Nephron (organoid): ENCODE measurements at regions not wholly inside any gene's neighbourhood (a gene's known extent, or its start where the extent isn't known, plus 50 kb on each side); places are given as distances from the start of the nearest gene placed in this dataset.
"Not testable (repeated sequence)": the region's sequence is repeated elsewhere in the genome, so short reads cannot be mapped to it uniquely, and the experiment has no call there.

Experiments
- H3K27ac Mint-ChIP-seq, 3 experiments: 2 replicates each; pipeline ENCODE4 v1.8.0; 2020; ENCODE audit warnings: mixed read lengths in 3 of 3, mild to moderate bottlenecking in 2 of 3, moderate library complexity in 1 of 3
- H3K27me3 Mint-ChIP-seq: 2 replicates; pipeline ENCODE4 v1.8.0; 2021; ENCODE audit warnings: low read depth, mild to moderate bottlenecking, moderate library complexity, mixed read lengths
- H3K36me3 Mint-ChIP-seq: 2 replicates; pipeline ENCODE4 v1.8.0; 2020; ENCODE audit warnings: low read depth, mixed read lengths
- H3K4me1 Mint-ChIP-seq: 2 replicates; pipeline ENCODE4 v1.8.0; 2020; ENCODE audit warnings: mixed read lengths
- H3K4me3 Mint-ChIP-seq, 3 experiments: 2 replicates each; pipeline ENCODE4 v1.8.0; 2020; ENCODE audit warnings: mild to moderate bottlenecking in 3 of 3, mixed read lengths in 3 of 3, moderate library complexity in 2 of 3
- H3K9me3 Mint-ChIP-seq: 2 replicates; pipeline ENCODE4 v1.8.0; 2020; ENCODE audit warnings: mixed read lengths
- TF ChIP-seq, protein P1 (sequence below), 3 experiments: fragments of 200-600 bp; sonication (generic); IDR thresholded peaks; one replicate each; pipeline ENCODE4 v1.5.0; 2021; ENCODE audit warnings: antibody characterized with exemption in 3 of 3; ENCODE audit not compliant: unreplicated experiment in 3 of 3

DNA sequence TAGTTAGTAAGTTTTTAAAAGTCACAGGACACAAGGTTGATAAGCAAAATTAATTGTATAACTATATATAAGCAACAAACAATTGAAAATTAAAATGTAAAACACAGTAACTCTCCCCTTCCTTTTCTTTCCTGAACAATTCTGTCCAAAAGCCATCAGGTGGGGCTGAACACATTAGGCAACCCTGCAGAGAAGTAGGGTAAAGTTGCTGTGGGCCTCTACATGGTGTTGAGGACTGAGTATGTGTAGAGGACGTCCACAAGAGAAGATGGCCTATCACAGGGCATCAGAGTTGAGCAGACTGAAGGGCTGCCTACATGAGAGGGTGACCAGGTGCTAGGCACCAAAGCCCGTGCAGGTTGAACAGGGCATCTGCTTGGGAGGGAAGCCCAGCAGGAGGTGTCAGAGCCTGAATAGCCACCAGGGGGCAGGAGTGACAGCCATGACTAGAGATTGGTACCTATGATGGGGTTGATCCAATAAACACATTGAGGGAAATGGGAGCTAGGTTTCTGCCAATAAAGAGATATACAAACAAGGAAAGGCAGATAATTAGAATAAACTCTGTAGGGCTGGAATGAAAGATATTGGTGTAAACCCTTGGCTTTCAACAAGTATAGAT lies 415.1 kb downstream of the NPIPA8 start:
- H3K27ac Mint-ChIP-seq = no peak overlapping the region
- TF ChIP-seq, protein P1, sequence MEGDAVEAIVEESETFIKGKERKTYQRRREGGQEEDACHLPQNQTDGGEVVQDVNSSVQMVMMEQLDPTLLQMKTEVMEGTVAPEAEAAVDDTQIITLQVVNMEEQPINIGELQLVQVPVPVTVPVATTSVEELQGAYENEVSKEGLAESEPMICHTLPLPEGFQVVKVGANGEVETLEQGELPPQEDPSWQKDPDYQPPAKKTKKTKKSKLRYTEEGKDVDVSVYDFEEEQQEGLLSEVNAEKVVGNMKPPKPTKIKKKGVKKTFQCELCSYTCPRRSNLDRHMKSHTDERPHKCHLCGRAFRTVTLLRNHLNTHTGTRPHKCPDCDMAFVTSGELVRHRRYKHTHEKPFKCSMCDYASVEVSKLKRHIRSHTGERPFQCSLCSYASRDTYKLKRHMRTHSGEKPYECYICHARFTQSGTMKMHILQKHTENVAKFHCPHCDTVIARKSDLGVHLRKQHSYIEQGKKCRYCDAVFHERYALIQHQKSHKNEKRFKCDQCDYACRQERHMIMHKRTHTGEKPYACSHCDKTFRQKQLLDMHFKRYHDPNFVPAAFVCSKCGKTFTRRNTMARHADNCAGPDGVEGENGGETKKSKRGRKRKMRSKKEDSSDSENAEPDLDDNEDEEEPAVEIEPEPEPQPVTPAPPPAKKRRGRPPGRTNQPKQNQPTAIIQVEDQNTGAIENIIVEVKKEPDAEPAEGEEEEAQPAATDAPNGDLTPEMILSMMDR (IDR thresholded peaks at IDR 0.05; ENCODE audit: unreplicated experiment in 3 of 3) = no peak
- H3K4me3 Mint-ChIP-seq = no peak overlapping the region
- peaks cover 5% of the 10 kb centered on the region for H3K4me1 Mint-ChIP-seq
- H3K36me3 Mint-ChIP-seq = peaks cover 3% of the 10 kb centered on the region
- peaks cover 43% of the 10 kb centered on the region for H3K9me3 Mint-ChIP-seq
- H3K27me3 Mint-ChIP-seq = no peaks in the 10 kb centered on the region

DNA sequence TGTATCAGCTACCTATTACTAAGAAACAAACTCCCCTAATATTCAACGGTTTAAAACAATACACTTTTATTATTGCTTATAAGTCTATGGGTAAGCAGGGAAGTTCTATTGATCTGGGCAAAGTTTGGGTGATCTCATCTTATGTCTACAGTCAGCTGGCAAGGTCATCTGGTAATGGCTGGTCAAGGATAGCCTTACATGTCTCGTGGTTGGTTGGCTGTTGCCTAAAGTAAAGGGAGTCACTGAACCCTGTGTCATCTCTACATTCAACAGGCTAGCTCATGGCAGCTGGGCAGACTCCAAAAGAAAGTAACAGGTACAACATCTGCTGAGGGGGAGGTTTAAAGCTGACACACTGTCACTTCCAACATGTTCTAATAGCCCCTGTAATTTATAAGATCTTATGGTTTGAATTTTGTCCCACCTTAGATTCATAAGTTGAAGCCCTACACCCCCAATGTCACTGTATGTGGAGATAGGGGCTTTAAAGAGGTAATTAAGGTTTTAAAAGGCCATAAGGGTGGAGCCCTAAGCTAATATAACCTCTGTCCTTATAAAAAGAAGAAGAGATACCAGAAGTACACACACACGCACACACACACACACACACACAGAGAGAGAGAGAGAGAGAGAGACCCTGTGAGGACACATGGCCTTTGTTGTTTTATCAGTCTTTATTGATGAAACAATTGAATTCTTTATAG lies 419.1 kb downstream of the NPIPA8 start:
- Mint-ChIP-seq H3K4me1 (no peaks in the 10 kb centered on the region), H3K27me3 (peaks cover 6% of the 10 kb centered on the region), H3K27ac (no peak overlapping the region), H3K36me3 (peaks cover 3% of the 10 kb centered on the region), H3K4me3 (no peak overlapping the region), H3K9me3 (peaks cover 41% of the 10 kb centered on the region)
- TF ChIP-seq, protein P1 (IDR thresholded peaks at IDR 0.05; ENCODE audit: unreplicated experiment in 3 of 3) = no peak

DNA sequence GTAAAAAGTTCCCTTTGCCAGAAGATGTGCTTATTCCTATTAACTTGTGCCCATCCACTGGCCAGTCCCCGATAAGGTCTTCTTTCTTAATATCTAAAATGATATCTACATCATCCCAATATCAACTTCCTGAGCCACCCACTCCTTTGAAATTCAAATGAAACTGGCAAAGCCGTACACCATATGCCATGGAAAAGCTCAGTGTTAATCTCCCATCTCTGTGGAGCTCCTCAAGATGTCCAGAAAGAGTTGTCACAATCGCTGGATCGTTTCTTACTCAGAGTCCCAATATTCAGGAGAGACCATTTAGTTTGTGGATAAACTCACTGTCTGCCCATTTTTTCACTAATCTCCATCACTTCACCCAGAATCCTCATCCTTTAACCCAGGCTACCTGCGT lies 420.7 kb downstream of the NPIPA8 start:
- Mint-ChIP-seq H3K27me3 (peaks cover 6% of the 10 kb centered on the region), H3K27ac (no peak overlapping the region), H3K4me3 (no peak overlapping the region), H3K4me1 (no peaks in the 10 kb centered on the region), H3K9me3 (peaks cover 39% of the 10 kb centered on the region), H3K36me3 (peaks cover 3% of the 10 kb centered on the region)
- TF ChIP-seq, protein P1 (IDR thresholded peaks at IDR 0.05; ENCODE audit: unreplicated experiment in 3 of 3) = no peak

DNA sequence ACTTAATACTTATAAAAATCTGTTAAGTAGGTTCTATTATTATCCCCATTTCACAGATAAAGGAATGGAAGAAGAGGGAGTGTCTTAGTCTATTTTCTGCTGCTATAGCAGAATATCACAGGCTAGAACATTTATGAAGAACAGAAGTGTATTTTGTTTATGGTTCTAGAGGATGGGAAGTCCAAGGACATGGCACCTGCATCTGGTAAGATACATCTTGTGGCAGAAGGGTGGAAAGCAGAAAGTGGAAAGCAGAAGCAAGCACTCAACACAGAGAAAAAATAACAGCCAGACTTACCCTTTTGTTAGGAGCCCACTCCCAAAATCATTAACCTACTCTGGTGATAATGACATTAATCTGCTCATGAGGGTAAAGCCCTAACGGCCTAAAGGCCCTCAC lies 422.4 kb downstream of the NPIPA8 start:
- TF ChIP-seq, protein P1 (IDR thresholded peaks at IDR 0.05; ENCODE audit: unreplicated experiment in 3 of 3) = no peak
- Mint-ChIP-seq H3K4me1 (no peaks in the 10 kb centered on the region), H3K27ac (no peak overlapping the region), H3K9me3 (peaks cover 31% of the 10 kb centered on the region), H3K36me3 (peaks cover 3% of the 10 kb centered on the region), H3K27me3 (peaks cover 6% of the 10 kb centered on the region), H3K4me3 (no peak overlapping the region)

DNA sequence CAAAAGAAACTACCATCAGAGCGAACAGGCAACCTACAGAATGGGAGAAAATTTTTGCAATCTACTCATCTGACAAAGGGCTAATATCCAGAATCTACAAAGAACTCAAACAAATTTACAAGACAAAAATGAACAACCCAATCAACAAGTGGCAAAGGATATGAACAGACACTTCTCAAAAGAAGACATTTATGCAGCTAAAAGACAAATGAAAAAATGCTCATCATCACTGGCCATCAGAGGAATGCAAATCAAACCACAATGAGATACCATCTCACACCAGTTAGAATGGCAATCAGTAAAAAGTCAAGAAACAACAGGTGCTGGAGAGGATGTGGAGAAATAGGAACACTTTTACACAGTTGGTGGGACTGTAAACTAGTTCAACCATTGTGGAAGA lies 425.0 kb downstream of the NPIPA8 start:
- not testable (repeated sequence) for H3K4me1 Mint-ChIP-seq, H3K36me3 Mint-ChIP-seq, H3K27me3 Mint-ChIP-seq, H3K27ac Mint-ChIP-seq, H3K4me3 Mint-ChIP-seq
- H3K9me3 Mint-ChIP-seq = peaks cover 27% of the 10 kb centered on the region

DNA sequence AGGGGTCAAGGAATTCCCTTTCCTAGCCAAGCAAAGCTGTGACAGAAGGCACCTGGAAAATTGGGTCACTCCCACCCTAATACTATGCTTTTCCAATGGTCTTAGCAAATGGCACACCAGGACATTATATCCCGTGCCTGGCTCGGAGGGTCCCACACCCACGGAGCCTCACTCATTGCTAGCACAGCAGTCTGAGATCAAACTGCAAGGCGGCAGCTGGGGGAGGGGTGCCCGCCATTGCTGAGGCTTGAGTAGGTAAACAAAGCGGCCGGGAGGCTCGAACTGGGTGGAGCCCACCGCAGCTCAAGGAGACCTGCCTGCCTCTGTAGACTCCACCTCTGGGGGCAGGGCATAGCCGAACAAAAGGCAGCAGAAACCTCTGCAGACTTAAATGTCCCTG lies 429.9 kb downstream of the NPIPA8 start:
- H3K4me3 Mint-ChIP-seq, H3K27me3 Mint-ChIP-seq, H3K27ac Mint-ChIP-seq, H3K4me1 Mint-ChIP-seq, H3K36me3 Mint-ChIP-seq: not testable (repeated sequence)
- H3K9me3 Mint-ChIP-seq = peaks cover 22% of the 10 kb centered on the region

DNA sequence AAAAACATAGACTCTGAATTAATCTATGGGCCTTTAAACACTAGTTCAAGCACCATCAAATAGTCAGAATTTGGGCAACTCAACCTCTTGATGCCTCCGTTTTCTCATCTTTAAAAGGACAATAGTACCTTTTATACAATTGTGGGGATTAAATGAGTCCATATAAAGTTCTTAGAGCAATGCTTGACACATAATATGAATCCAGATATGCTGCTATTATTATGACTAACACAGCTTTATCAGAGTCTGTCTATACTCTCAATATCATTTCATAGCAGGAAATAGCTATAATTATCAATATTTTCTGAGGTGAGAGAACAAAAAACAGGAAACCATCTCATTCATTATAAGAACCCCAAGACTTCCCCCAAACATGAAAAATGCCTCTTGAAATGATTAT lies 430.5 kb upstream of the XYLT1 start:
- TF ChIP-seq, protein P1 (IDR thresholded peaks at IDR 0.05; ENCODE audit: unreplicated experiment in 3 of 3) = no peak
- Mint-ChIP-seq H3K36me3 (no peaks in the 10 kb centered on the region), H3K27me3 (no peaks in the 10 kb centered on the region)

More for the DNA sequence above, 430.5 kb upstream of the XYLT1 start:
- Mint-ChIP-seq H3K4me1 (no peaks in the 10 kb centered on the region), H3K9me3 (peaks cover 11% of the 10 kb centered on the region), H3K4me3 (no peak overlapping the region), H3K27ac (no peak overlapping the region)
